Fibroblast of mammary gland (primary cell): ENCODE measurements at regions not wholly inside any gene's neighbourhood (a gene's known extent, or its start where the extent isn't known, plus 50 kb on each side); places are given as distances from the start of the nearest gene placed in this dataset.
A peak's percentile ranks its signal among the peaks of the same experiment; 100 is the strongest.

Experiments
- DNase-seq: peaks from one replicate; pipeline ENCODE4 v3.0.0-alpha.2; 2010; ENCODE audit warnings: low read depth
- H3K4me3 ChIP-seq: 2 replicates; pipeline ENCODE4 v1.5.1; 2011; ENCODE audit warnings: low read depth, mild to moderate bottlenecking, low read length, moderate library complexity; ENCODE audit not compliant: control insufficient read depth
- TF ChIP-seq, protein P1 (sequence below): conservative IDR thresholded peaks from 2 replicates; pipeline ENCODE4 v1.5.1; 2011; ENCODE audit warnings: low read depth, low read length, inconsistent platforms; ENCODE audit not compliant: control insufficient read depth, insufficient read depth

- no peak overlapping the region for H3K4me3 ChIP-seq
- no peak for DNase-seq
- TF ChIP-seq, protein P1, sequence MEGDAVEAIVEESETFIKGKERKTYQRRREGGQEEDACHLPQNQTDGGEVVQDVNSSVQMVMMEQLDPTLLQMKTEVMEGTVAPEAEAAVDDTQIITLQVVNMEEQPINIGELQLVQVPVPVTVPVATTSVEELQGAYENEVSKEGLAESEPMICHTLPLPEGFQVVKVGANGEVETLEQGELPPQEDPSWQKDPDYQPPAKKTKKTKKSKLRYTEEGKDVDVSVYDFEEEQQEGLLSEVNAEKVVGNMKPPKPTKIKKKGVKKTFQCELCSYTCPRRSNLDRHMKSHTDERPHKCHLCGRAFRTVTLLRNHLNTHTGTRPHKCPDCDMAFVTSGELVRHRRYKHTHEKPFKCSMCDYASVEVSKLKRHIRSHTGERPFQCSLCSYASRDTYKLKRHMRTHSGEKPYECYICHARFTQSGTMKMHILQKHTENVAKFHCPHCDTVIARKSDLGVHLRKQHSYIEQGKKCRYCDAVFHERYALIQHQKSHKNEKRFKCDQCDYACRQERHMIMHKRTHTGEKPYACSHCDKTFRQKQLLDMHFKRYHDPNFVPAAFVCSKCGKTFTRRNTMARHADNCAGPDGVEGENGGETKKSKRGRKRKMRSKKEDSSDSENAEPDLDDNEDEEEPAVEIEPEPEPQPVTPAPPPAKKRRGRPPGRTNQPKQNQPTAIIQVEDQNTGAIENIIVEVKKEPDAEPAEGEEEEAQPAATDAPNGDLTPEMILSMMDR, result no peak
These were observed 227.8 kb downstream of the KDR start for GRCh38 chr4:54897590-54897989.

DNA sequence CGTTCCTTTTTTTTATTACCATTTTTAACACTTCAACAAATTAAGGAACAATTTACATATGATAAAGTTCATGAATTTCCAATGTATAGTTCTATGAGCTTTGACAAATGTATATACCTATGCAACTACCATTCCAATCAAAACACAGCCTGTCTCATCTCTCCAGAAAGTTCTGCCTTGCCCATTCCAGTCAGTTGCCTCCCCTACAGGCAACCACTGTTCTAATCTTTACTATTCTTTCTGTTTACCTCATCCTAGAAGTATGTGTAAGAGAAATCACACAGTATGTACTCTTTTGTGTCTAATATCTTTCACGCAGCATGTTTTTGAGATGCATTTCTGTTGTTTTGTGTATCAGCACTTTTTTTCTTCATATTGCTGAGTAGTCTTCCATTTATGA, 224.9 kb downstream of the KIT start:
- H3K4me3 ChIP-seq, result no peak overlapping the region
- DNase-seq, result no peak
- TF ChIP-seq, protein P1, result no peak

DNA sequence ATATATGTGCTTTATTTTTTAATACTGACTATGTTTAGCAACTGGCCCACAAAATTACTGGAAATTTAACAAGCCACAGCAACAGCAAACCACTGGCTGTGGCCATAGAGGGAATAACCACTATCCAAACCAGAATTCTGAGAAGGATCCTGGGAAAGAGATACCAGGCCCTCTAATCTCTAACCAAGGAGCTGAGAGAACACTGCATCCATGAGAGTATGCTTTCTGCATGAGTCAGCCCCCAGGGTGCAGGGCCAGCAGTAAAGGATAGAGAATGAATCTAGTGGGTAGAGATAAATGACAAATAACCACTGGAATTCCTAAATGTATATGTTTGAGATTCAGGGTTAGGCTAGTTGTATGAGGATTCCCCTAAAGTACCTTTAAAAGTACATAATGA, 221.8 kb downstream of the KIT start:
- TF ChIP-seq, protein P1, result no peak
- no peak overlapping the region for H3K4me3 ChIP-seq
- DNase-seq, result peak; percentile 42

DNA sequence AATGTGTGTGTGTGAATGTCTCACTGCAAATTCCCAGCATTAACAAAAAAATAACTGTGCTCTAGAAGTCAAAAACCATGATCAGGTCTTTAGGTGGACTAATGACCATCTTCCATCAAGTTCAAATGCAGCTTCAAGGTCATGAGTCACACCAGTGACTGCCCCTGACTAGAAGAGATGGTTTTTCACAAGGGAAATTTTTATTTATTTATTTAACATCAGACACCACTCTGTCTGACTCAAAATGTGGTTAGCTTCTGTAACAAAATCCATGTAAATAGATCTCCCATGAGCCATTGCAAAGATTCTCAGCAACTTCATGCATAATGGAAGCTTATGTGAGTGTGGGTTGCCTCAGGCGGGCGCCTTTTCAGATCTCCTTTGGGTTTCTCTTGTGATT, 219.2 kb downstream of the KIT start:
- H3K4me3 ChIP-seq, result no peak overlapping the region

DNA sequence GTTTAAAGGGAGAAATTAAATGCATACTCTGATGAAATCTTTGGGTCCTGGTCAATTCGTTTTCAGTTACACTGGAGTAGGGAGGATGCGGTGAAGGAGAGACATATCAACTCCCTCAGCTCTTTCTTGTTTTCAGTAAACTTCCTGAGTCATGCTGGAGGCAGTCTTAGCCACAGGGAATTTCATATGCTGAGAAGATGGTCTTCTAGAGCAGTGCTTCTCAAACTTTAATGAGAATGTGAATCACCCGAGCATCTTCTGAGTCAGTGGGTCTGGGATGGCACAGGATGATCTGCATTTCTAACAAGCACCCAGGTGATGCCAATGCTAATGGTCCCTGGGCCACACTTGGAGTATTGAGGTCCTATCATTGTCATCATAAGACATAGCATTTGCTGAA, 214.5 kb downstream of the KIT start:
- peak; percentile 3 for DNase-seq
- TF ChIP-seq, protein P1, result no peak
- H3K4me3 ChIP-seq, result no peak overlapping the region

More for the DNA sequence above, 219.2 kb downstream of the KIT start:
- DNase-seq, result peak; percentile 57
- TF ChIP-seq, protein P1, result no peak

DNA sequence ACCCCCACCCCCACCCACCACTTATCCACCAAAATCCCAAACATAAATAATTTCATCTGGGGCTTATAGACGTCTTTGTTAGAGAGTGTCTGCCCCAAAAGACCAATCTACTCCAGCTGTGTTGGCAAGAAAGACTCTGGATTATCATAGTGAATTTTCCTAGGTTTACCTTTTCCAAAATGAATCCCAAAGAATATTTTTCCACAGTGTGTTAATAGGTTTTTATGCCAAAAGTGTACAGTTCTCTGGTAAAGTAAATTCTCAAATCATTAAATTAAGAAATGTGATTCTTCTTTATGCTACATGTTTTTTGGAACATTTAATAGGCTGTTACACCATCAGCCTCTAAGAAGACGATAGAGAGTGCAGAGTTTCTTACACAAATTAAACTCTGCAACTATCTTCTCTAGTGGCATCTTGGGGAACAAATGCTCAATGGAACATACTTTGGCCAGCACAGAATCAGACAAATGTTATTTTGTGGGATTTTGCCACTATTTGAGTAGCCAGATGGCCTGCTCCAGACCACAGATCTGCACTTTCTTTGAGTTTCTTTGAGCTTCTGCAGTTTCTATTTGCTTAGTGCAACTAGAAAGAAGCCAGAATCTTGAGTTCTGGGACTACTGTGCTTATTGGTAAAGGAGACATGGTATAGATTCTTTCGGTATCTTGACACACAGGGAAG, 206.0 kb downstream of the KIT start:
- H3K4me3 ChIP-seq, result no peak overlapping the region
- TF ChIP-seq, protein P1, result no peak
- DNase-seq, result no peak
